ENCODE measurements at regions not wholly inside any gene's neighbourhood (a gene's known extent, or its start where the extent isn't known, plus 50 kb on each side); places are given as distances from the start of the nearest gene placed in this dataset.

DNA sequence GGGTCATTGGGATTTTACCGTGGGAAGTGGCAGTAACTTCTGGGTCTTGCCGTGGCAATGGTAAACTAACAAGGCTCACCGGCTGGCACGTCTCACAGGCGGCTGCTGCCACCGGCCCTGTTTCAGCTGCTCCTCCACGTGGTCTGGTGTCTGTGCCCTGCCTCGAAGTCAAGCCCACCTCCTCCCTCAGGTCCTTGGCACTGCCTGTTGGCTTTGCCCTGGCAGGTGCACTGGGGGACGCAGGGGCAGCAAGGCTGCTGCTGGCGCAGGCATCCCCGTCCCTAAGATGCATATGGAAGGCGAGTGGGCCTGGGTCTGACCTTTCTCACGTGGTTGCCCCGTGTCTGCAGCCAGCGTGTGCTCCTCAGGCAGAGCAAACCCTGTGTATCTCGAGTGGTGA is 783.6 kb downstream of the BRD1 start:
- H3K9me3 Mint-ChIP-seq = no peaks in the 10 kb centered on the region
- H3K27me3 Mint-ChIP-seq = no peaks in the 10 kb centered on the region
- H3K4me3 Mint-ChIP-seq = no peak overlapping the region
- no peaks in the 10 kb centered on the region for H3K4me1 Mint-ChIP-seq (ENCODE audit: low read depth)
- no peak overlapping the region for H3K27ac Mint-ChIP-seq
- no peak for DNase-seq
- H3K36me3 Mint-ChIP-seq (ENCODE audit: low read depth) = no peaks in the 10 kb centered on the region

- Mint-ChIP-seq H3K36me3 (ENCODE audit: low read depth) (no peaks in the 10 kb centered on the region), H3K27me3 (no peaks in the 10 kb centered on the region), H3K4me1 (ENCODE audit: low read depth) (no peaks in the 10 kb centered on the region), H3K27ac (no peak overlapping the region), H3K9me3 (no peaks in the 10 kb centered on the region), H3K4me3 (no peak overlapping the region)
- DNase-seq = no peak
Observed at GRCh38 chr22:49042877-49043859, 784.5 kb downstream of the BRD1 start.

GRCh38 chr22:49042066-49042465 is 785.6 kb downstream of the BRD1 start:
- Mint-ChIP-seq H3K27me3 (no peaks in the 10 kb centered on the region), H3K4me1 (ENCODE audit: low read depth) (no peaks in the 10 kb centered on the region), H3K27ac (no peak overlapping the region), H3K36me3 (ENCODE audit: low read depth) (no peaks in the 10 kb centered on the region), H3K9me3 (no peaks in the 10 kb centered on the region), H3K4me3 (no peak overlapping the region)
- no peak for DNase-seq

GRCh38 chr22:49040754-49041467 is 786.8 kb downstream of the BRD1 start:
- H3K4me1 Mint-ChIP-seq (ENCODE audit: low read depth) = no peaks in the 10 kb centered on the region
- DNase-seq = no peak
- no peaks in the 10 kb centered on the region for H3K36me3 Mint-ChIP-seq (ENCODE audit: low read depth)
- no peak overlapping the region for H3K4me3 Mint-ChIP-seq
- no peaks in the 10 kb centered on the region for H3K9me3 Mint-ChIP-seq
- H3K27ac Mint-ChIP-seq = no peak overlapping the region
- no peaks in the 10 kb centered on the region for H3K27me3 Mint-ChIP-seq

DNA sequence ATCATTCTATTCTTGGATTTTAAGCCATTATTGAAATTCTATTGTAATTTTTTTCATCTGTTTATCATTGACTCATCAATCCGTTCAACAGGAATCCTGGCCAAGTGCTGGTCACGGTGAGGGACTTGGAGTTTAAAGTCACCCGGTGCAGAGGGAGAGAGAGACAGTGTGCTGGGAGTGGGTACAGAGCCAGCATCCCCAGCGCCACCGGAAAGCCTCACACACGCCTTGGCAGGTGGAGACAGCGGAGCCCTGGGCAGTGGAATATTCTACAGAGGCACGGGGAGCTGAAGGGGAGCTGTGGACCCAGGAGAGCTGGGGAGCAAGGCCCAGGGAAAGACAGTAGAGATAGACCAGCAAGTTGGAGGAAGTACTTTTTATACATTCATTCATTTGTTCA is 787.6 kb downstream of the BRD1 start:
- Mint-ChIP-seq H3K4me1 (ENCODE audit: low read depth) (no peaks in the 10 kb centered on the region), H3K27ac (no peak overlapping the region), H3K27me3 (no peaks in the 10 kb centered on the region), H3K9me3 (no peaks in the 10 kb centered on the region), H3K36me3 (ENCODE audit: low read depth) (no peaks in the 10 kb centered on the region), H3K4me3 (no peak overlapping the region)
- DNase-seq = no peak

DNA sequence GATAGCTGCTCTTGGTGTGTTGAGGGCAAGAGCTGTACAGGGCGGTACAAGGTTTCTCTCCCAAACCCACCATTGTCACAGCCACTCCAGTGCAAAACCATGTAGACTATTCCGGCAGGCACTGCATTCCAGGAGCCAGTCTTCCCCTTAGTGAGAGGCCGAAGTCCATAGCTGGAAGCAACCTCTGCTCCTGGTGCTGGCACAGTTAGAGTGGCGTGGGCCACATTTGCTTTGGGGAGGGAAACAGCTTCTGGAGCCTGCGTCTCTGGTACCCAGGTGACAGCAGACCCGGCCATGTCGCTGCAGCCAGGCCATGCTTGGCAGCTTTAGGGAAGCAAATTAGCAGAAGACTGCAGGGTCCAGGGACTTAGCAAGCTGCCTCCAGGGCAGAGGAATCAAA is 788.0 kb downstream of the BRD1 start:
- no peaks in the 10 kb centered on the region for H3K4me1 Mint-ChIP-seq (ENCODE audit: low read depth)
- no peak for DNase-seq
- H3K27ac Mint-ChIP-seq = no peak overlapping the region
- no peak overlapping the region for H3K4me3 Mint-ChIP-seq
- H3K9me3 Mint-ChIP-seq = no peaks in the 10 kb centered on the region
- H3K27me3 Mint-ChIP-seq = no peaks in the 10 kb centered on the region
- no peaks in the 10 kb centered on the region for H3K36me3 Mint-ChIP-seq (ENCODE audit: low read depth)

- Mint-ChIP-seq H3K9me3 (no peaks in the 10 kb centered on the region), H3K4me3 (no peak overlapping the region)
Observed at GRCh38 chr22:49037701-49038245, 789.9 kb downstream of the BRD1 start.

GRCh38 chr22:49036513-49036912 is 791.2 kb downstream of the BRD1 start:
- Mint-ChIP-seq H3K4me1 (ENCODE audit: low read depth) (no peaks in the 10 kb centered on the region), H3K4me3 (no peak overlapping the region), H3K36me3 (ENCODE audit: low read depth) (no peaks in the 10 kb centered on the region), H3K27ac (no peak overlapping the region), H3K27me3 (peaks cover 19% of the 10 kb centered on the region), H3K9me3 (no peaks in the 10 kb centered on the region)
- DNase-seq = no peak

More at GRCh38 chr22:49037701-49038245, 789.9 kb downstream of the BRD1 start:
- no peak for DNase-seq
- H3K36me3 Mint-ChIP-seq (ENCODE audit: low read depth) = no peaks in the 10 kb centered on the region
- peaks cover 13% of the 10 kb centered on the region for H3K27me3 Mint-ChIP-seq
- no peaks in the 10 kb centered on the region for H3K4me1 Mint-ChIP-seq (ENCODE audit: low read depth)
- no peak overlapping the region for H3K27ac Mint-ChIP-seq

DNA sequence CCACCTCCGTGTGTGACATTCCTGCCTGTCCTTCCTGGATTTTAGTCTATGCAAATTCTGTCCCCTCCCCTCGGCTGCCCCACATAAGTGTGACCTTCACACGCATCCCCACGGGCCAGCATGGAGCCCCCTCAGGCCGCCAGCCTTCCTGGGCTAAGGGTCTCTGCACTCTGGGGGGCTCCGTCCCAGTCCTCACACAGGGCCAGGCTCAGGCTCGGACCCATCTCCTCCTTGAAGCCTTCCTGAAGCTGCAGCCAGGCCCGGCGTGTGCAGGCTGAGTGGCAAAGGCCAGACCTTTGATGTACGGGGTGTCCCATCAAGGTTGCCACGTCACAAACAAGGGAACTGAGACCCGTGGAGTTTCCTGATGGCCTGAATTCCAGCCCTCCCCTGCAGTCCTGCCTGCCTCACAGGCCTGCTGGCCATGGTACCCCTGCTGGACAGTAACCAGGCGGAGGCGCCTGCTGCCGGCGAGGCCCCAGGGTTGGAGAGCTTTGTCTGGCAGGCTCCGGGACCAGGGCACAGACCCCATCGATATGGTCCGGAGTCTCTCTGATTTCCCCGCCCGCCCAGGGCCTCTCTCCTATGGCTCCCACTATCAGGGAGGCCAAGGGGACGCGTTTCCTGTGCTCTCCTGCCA is 791.7 kb downstream of the BRD1 start:
- no peak overlapping the region for H3K27ac Mint-ChIP-seq
- H3K36me3 Mint-ChIP-seq (ENCODE audit: low read depth) = no peaks in the 10 kb centered on the region
- no peaks in the 10 kb centered on the region for H3K4me1 Mint-ChIP-seq (ENCODE audit: low read depth)
- no peak overlapping the region for H3K4me3 Mint-ChIP-seq
- H3K27me3 Mint-ChIP-seq = peaks cover 19% of the 10 kb centered on the region
- no peak for DNase-seq
- H3K9me3 Mint-ChIP-seq = no peaks in the 10 kb centered on the region

- Mint-ChIP-seq H3K27ac (no peak overlapping the region), H3K27me3 (peaks cover 19% of the 10 kb centered on the region), H3K9me3 (no peaks in the 10 kb centered on the region), H3K4me1 (ENCODE audit: low read depth) (no peaks in the 10 kb centered on the region), H3K36me3 (ENCODE audit: low read depth) (no peaks in the 10 kb centered on the region), H3K4me3 (no peak overlapping the region)
- DNase-seq = no peak
Observed at GRCh38 chr22:49034836-49035817, 792.5 kb downstream of the BRD1 start.

DNA sequence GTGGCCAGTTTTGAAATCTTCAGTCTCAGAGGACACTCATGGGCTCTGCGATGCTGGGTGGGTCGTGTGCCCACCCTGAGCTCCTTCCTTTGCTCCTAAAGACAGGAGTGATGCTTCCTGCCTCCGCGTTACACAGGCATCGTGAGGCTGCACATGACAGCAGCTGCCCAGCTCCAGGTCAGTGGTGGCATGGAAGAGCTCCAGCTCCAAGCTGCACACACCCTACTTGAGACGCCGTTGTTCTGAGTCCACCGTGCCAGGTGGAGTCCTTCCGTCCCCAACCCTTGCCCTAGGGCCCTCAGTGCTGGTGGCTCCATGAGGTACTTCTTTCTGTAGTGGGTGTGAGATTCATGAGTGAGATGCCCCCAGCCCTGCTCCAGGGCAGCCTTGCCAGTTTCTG is 794.1 kb downstream of the BRD1 start:
- no peak for DNase-seq
- Mint-ChIP-seq H3K27ac (no peak overlapping the region), H3K4me1 (ENCODE audit: low read depth) (no peaks in the 10 kb centered on the region), H3K9me3 (no peaks in the 10 kb centered on the region), H3K36me3 (ENCODE audit: low read depth) (no peaks in the 10 kb centered on the region), H3K4me3 (no peak overlapping the region), H3K27me3 (peaks cover 19% of the 10 kb centered on the region)

DNA sequence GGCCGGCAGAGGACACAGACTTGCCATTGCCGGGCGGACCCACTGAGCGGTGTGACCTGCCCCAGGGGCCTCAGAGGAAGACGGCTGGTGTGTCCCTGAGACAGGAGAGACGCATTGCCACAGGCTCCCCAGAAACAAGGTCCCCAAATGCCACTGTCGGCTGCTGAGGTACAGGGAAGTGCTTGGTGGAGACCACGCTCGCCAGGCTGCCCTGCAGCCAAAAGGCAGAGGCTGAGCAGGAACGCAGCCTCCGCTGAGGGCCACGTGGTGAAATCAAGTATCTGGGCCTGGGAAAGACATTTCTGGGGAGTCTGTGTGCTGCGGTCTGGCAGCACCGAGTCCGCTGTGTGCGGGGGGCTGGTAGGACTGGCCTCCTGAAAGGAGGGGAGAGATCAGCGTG is 794.9 kb downstream of the BRD1 start:
- H3K27ac Mint-ChIP-seq = no peak overlapping the region
- DNase-seq = no peak
- no peaks in the 10 kb centered on the region for H3K4me1 Mint-ChIP-seq (ENCODE audit: low read depth)
- peaks cover 21% of the 10 kb centered on the region for H3K27me3 Mint-ChIP-seq
- no peaks in the 10 kb centered on the region for H3K36me3 Mint-ChIP-seq (ENCODE audit: low read depth)
- no peaks in the 10 kb centered on the region for H3K9me3 Mint-ChIP-seq
- no peak overlapping the region for H3K4me3 Mint-ChIP-seq

DNA sequence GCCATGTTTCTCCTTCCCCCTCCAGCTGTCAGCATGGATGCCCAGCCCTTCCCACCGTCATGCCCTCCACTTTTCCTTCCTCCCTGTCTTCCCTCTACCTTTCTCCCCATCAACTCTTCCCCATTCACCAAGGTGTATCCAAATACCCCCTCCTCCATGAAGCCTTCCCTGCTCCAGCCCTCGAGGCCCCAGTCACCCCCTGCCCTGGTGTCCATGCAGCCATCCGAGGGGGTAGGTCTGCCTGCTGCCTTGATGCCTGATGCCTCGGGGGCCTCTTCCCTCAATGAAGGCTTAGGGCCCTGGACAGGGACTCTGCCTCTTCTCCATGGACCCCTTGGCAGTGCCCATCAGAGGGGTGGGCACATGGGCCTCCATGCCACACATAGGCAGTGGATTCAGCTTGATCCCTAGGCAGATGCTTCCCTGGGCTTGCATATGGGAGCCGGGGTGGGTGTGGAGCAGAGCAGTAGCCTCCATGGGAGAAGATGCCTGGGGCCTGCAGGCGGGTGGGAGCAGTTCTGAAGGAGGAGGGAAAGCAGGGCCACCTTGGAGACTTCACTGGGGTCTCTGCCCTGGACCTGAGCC is 795.8 kb downstream of the BRD1 start:
- H3K27ac Mint-ChIP-seq = no peak overlapping the region
- H3K4me3 Mint-ChIP-seq = no peak overlapping the region
- H3K4me1 Mint-ChIP-seq (ENCODE audit: low read depth) = no peaks in the 10 kb centered on the region
- H3K36me3 Mint-ChIP-seq (ENCODE audit: low read depth) = no peaks in the 10 kb centered on the region
- peaks cover 29% of the 10 kb centered on the region for H3K27me3 Mint-ChIP-seq
- DNase-seq = no peak
- no peaks in the 10 kb centered on the region for H3K9me3 Mint-ChIP-seq

Measured in activated T-cell treated with anti-CD3 and anti-CD28 coated beads, Interleukin-2, amount 50 U/mL, for 24 hours (primary cell).